Keratinocyte (primary cell): ENCODE measurements at regions not wholly inside any gene's neighbourhood (a gene's known extent, or its start where the extent isn't known, plus 50 kb on each side); places are given as distances from the start of the nearest gene placed in this dataset.

Experiments
- EZH2 ChIP-seq: IDR thresholded peaks from one replicate; pipeline ENCODE4 v1.6.1; 2012; ENCODE audit warnings: inconsistent platforms, mild to moderate bottlenecking, low read length, moderate library complexity
- TF ChIP-seq, protein P1 (sequence below), 3 experiments: IDR thresholded peaks in 1 of 3; conservative IDR thresholded peaks in 1 of 3; optimal IDR thresholded peaks in 1 of 3; 2 replicates in 2 of 3; 3 replicates in 1 of 3; pipeline versions ENCODE3 to v1.5.1; 2011; ENCODE audit warnings: low read length in 3 of 3, mild to moderate bottlenecking in 3 of 3, moderate library complexity in 2 of 3, control low read depth in 1 of 3, inconsistent platforms in 1 of 3; ENCODE audit not compliant: insufficient read depth in 2 of 3; ENCODE audit errors: extremely low read depth in 1 of 3

DNA sequence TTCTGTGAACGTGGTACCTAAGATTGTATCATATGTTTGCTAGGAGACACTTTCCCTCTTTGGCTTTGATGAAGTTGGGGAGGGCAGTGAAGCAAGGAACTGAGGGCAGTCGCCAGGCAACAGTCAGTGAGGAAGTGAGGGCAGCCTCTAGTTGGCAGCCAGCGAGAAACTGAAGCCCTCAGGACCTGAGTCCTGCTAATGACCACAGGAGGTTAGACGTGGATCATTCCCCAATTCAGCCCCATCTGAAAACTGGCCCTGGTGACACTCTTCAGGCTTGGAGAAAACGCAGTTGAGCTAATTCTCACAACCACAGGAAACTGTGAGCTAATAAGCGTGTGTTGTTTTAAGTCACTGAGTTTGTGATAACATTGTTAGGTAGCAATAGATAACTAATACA, 84.5 kb upstream of the REG3G start:
- TF ChIP-seq, protein P1, sequence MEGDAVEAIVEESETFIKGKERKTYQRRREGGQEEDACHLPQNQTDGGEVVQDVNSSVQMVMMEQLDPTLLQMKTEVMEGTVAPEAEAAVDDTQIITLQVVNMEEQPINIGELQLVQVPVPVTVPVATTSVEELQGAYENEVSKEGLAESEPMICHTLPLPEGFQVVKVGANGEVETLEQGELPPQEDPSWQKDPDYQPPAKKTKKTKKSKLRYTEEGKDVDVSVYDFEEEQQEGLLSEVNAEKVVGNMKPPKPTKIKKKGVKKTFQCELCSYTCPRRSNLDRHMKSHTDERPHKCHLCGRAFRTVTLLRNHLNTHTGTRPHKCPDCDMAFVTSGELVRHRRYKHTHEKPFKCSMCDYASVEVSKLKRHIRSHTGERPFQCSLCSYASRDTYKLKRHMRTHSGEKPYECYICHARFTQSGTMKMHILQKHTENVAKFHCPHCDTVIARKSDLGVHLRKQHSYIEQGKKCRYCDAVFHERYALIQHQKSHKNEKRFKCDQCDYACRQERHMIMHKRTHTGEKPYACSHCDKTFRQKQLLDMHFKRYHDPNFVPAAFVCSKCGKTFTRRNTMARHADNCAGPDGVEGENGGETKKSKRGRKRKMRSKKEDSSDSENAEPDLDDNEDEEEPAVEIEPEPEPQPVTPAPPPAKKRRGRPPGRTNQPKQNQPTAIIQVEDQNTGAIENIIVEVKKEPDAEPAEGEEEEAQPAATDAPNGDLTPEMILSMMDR (optimal IDR thresholded peaks at IDR 0.05 in 1 of 3, IDR thresholded peaks at IDR 0.05 in 1 of 3, conservative IDR thresholded peaks at IDR 0.05 in 1 of 3; ENCODE audit: extremely low read depth in 1 of 3, insufficient read depth in 2 of 3, low read length in 3 of 3): no peak
- TF ChIP-seq EZH2: no peak
